ENCODE measurements at regions not wholly inside any gene's neighbourhood (a gene's known extent, or its start where the extent isn't known, plus 50 kb on each side); places are given as distances from the start of the nearest gene placed in this dataset.
"Not testable (repeated sequence)": the region's sequence is repeated elsewhere in the genome, so short reads cannot be mapped to it uniquely, and the experiment has no call there.

GRCh38 chr17:70379945-70380344, 210.6 kb downstream of the KCNJ2 start:
- WGBS (ENCODE audit: low lambda C conversion rate, missing lambda C conversion rate): 97% methylated on average over 3 of the region's 3 CpGs
- Histone ChIP-seq H4K20me1 (ENCODE audit: insufficient read depth, poor library complexity, severe bottlenecking) (no peaks in the 10 kb centered on the region), H3K36me3 (replicated peaks; ENCODE audit: insufficient read depth, low read depth) (no peaks in the 10 kb centered on the region)

GRCh38 chr17:70381916-70382315, 212.6 kb downstream of the KCNJ2 start:
- WGBS (ENCODE audit: low lambda C conversion rate, missing lambda C conversion rate): 98% methylated on average over 15 of the region's 15 CpGs
- H2AFZ ChIP-seq, H3K27ac ChIP-seq: not testable (repeated sequence)

More at GRCh38 chr17:70379945-70380344, 210.6 kb downstream of the KCNJ2 start:
- Histone ChIP-seq H3K27me3 (no peaks in the 10 kb centered on the region), H3K9me3 (ENCODE audit: low read depth) (no peaks in the 10 kb centered on the region), H3K4me3 (no peak overlapping the region), H3K4me2 (no peak overlapping the region), H3K79me2 (no peaks in the 10 kb centered on the region), H2AFZ (no peak overlapping the region), H3K9me2 (replicated peaks; ENCODE audit: insufficient read depth) (no peaks in the 10 kb centered on the region), H3K27ac (no peak overlapping the region), H3K4me1 (ENCODE audit: insufficient read depth) (no peaks in the 10 kb centered on the region)
- no peak for TF ChIP-seq CTCF (IDR thresholded peaks at IDR 0.05; ENCODE audit: poor library complexity)
- no peak for TF ChIP-seq EZH2phosphoT487 (IDR thresholded peaks at IDR 0.05; ENCODE audit: low read depth, severe bottlenecking, unreplicated experiment)
- no peak for TF ChIP-seq EZH2 (IDR thresholded peaks at IDR 0.05; ENCODE audit: borderline replicate concordance)
- DNase-seq (ENCODE audit: low spot score): no peak

GRCh38 chr17:70388326-70388725, 219.0 kb downstream of the KCNJ2 start:
- Histone ChIP-seq H3K36me3 (replicated peaks; ENCODE audit: insufficient read depth, low read depth) (no peaks in the 10 kb centered on the region), H3K4me3 (no peak overlapping the region), H2AFZ (no peak overlapping the region), H4K20me1 (ENCODE audit: insufficient read depth, poor library complexity, severe bottlenecking) (no peaks in the 10 kb centered on the region), H3K4me2 (no peak overlapping the region), H3K27me3 (no peaks in the 10 kb centered on the region), H3K9me2 (replicated peaks; ENCODE audit: insufficient read depth) (no peaks in the 10 kb centered on the region), H3K4me1 (ENCODE audit: insufficient read depth) (no peaks in the 10 kb centered on the region), H3K27ac (no peak overlapping the region), H3K79me2 (no peaks in the 10 kb centered on the region), H3K9me3 (ENCODE audit: low read depth) (no peaks in the 10 kb centered on the region)
- TF ChIP-seq CTCF (IDR thresholded peaks at IDR 0.05; ENCODE audit: poor library complexity): no peak
- no peak for DNase-seq (ENCODE audit: low spot score)

More at GRCh38 chr17:70381916-70382315, 212.6 kb downstream of the KCNJ2 start:
- H3K36me3 ChIP-seq (replicated peaks; ENCODE audit: insufficient read depth, low read depth); H3K27me3 ChIP-seq; H3K4me1 ChIP-seq (ENCODE audit: insufficient read depth); H3K4me3 ChIP-seq; H3K4me2 ChIP-seq; H3K79me2 ChIP-seq; H4K20me1 ChIP-seq (ENCODE audit: insufficient read depth, poor library complexity, severe bottlenecking); H3K9me3 ChIP-seq (ENCODE audit: low read depth); DNase-seq (ENCODE audit: low spot score); H3K9me2 ChIP-seq (replicated peaks; ENCODE audit: insufficient read depth): not testable (repeated sequence)

GRCh38 chr17:70389232-70389757, 220.0 kb downstream of the KCNJ2 start:
- H4K20me1 ChIP-seq (ENCODE audit: insufficient read depth, poor library complexity, severe bottlenecking); H3K79me2 ChIP-seq; H3K27me3 ChIP-seq; H3K9me2 ChIP-seq (replicated peaks; ENCODE audit: insufficient read depth); DNase-seq (ENCODE audit: low spot score); H3K4me2 ChIP-seq; H2AFZ ChIP-seq; H3K36me3 ChIP-seq (replicated peaks; ENCODE audit: insufficient read depth, low read depth); H3K4me1 ChIP-seq (ENCODE audit: insufficient read depth); H3K27ac ChIP-seq; H3K9me3 ChIP-seq (ENCODE audit: low read depth); H3K4me3 ChIP-seq: not testable (repeated sequence)
- 92% methylated on average over 22 of the region's 23 CpGs for WGBS (ENCODE audit: low lambda C conversion rate, missing lambda C conversion rate)

GRCh38 chr17:70390049-70390448, 220.7 kb downstream of the KCNJ2 start:
- WGBS (ENCODE audit: low lambda C conversion rate, missing lambda C conversion rate): 87% methylated on average over 4 of the region's 4 CpGs
- no peaks in the 10 kb centered on the region for H3K4me1 ChIP-seq (ENCODE audit: insufficient read depth)
- no peak overlapping the region for H3K4me3 ChIP-seq
- H3K4me2 ChIP-seq: no peak overlapping the region
- H3K79me2 ChIP-seq: no peaks in the 10 kb centered on the region
- H3K9me3 ChIP-seq (ENCODE audit: low read depth): no peaks in the 10 kb centered on the region
- H3K27ac ChIP-seq: no peak overlapping the region
- H3K27me3 ChIP-seq: no peaks in the 10 kb centered on the region
- no peaks in the 10 kb centered on the region for H3K9me2 ChIP-seq (replicated peaks; ENCODE audit: insufficient read depth)
- DNase-seq (ENCODE audit: low spot score): no peak
- TF ChIP-seq CTCF (IDR thresholded peaks at IDR 0.05; ENCODE audit: poor library complexity): no peak
- no peak for TF ChIP-seq EZH2phosphoT487 (IDR thresholded peaks at IDR 0.05; ENCODE audit: low read depth, severe bottlenecking, unreplicated experiment)
- TF ChIP-seq EZH2 (IDR thresholded peaks at IDR 0.05; ENCODE audit: borderline replicate concordance): no peak
- no peaks in the 10 kb centered on the region for H3K36me3 ChIP-seq (replicated peaks; ENCODE audit: insufficient read depth, low read depth)
- H4K20me1 ChIP-seq (ENCODE audit: insufficient read depth, poor library complexity, severe bottlenecking): no peaks in the 10 kb centered on the region
- no peak overlapping the region for H2AFZ ChIP-seq

Measured in hepatocyte (in vitro differentiated cells).